Activated CD8-positive, alpha-beta memory T cell treated with anti-CD3 and anti-CD28 coated beads, Interleukin-2, amount 10 ng/mL, durations not matched to agents 7 days and 5 days (primary cell): ENCODE measurements at regions not wholly inside any gene's neighbourhood (a gene's known extent, or its start where the extent isn't known, plus 50 kb on each side); places are given as distances from the start of the nearest gene placed in this dataset.

ENCODE experiments used
- ATAC-seq: fragments of 150-1000 bp; cut with Tn5 transposase; one replicate; pipeline ENCODE4 v1.10.0; 2021; ENCODE audit warnings: moderate library complexity
- CTCF ChIA-PET: fragments of 350-600 bp; sonication (Branson Sonifier 250); formaldehyde crosslinking; loops from one replicate; lab custom pipeline; 2021; ENCODE audit warnings: antibody characterized with exemption; lab: Charles Lee
- DNase-seq: peaks from one replicate; pipeline ENCODE4 v3.0.0-alpha.2; 2020
- H3K27ac Mint-ChIP-seq: one replicate; pipeline ENCODE4 v1.8.0; 2021; ENCODE audit warnings: mild to moderate bottlenecking, mixed read lengths
- H3K27me3 Mint-ChIP-seq: one replicate; pipeline ENCODE4 v1.8.0; 2021; ENCODE audit warnings: mixed read lengths
- H3K36me3 Mint-ChIP-seq: one replicate; pipeline ENCODE4 v1.8.0; 2021; ENCODE audit warnings: mild to moderate bottlenecking, mixed read lengths
- H3K4me1 Mint-ChIP-seq: one replicate; pipeline ENCODE4 v1.8.0; 2021; ENCODE audit warnings: mixed read lengths
- H3K4me3 Mint-ChIP-seq: one replicate; pipeline ENCODE4 v1.8.0; 2021; ENCODE audit warnings: mild to moderate bottlenecking, moderate library complexity, mixed read lengths
- H3K9me3 Mint-ChIP-seq: one replicate; pipeline ENCODE4 v1.8.0; 2022; ENCODE audit warnings: low read depth, mixed read lengths

DNA sequence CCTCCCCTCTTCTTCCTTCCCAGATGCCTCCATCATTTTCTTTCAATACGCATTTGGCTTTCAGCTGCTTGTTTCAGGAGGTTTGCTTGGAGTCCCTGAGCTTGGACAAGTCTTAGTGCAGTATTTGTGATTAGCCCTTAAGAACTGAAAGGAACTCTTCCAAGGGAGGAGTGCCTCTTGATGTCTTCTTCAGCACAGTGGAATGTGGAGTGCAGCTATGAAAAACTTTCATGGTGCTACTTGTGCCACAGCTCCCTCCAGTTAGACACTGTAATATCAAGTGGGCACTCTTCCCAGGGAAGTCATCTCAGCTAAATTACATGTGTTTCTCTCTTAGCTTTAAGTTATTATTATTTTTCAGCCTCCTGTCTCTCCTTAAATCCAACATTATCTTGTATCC, 173.1 kb downstream of the NECTIN3 start:
- Mint-ChIP-seq H3K36me3 (peaks cover 21% of the 10 kb centered on the region), H3K27me3 (no peaks in the 10 kb centered on the region), H3K4me3 (no peak overlapping the region), H3K9me3 (peaks cover 16% of the 10 kb centered on the region), H3K27ac (no peak overlapping the region), H3K4me1 (peaks cover 5% of the 10 kb centered on the region)
- DNase-seq (no peak), ATAC-seq (no peak)
- CTCF ChIA-PET: no interaction called here

DNA sequence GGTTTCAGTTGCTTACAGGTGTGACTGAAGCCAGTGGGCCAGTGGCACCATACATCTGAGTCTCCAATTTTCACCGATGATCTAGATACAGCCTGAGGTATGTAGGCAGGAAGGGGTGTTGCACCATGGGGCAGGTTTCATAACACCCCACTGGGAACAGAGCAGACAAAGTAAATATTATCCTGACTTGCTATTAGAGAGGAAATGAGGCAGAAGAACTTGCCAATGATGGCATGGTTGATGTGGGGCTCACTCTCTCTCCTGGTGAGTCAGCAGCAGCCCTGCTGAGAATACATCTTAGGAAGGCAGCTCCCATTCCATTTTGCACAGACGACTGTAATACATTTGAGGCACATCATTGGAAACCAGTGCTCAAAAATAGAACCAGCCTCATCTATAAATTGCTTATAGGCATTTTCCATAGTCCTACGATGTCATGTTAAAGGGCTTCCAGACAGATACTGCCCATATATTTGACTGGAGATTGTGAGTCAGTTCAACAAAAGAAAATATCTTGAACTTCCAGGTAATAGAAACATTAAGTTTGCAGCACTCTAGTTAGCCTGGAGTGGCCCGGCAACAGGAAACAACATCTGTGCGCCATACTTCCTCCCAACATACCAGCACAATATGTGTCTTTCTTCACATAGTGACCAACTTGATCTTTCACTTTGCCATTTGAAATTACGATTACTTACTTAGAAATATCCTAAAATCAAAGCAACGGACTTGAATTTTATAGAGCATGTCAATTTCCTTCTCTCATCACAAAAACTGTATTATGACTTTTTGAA, 175.5 kb downstream of the NECTIN3 start:
- ATAC-seq: no peak
- H3K27ac Mint-ChIP-seq: no peak overlapping the region
- peaks cover 2% of the 10 kb centered on the region for H3K4me1 Mint-ChIP-seq
- H3K27me3 Mint-ChIP-seq: no peaks in the 10 kb centered on the region
- CTCF ChIA-PET: no interaction called here
- DNase-seq: no peak
- H3K9me3 Mint-ChIP-seq: peaks cover 11% of the 10 kb centered on the region
- H3K4me3 Mint-ChIP-seq: no peak overlapping the region
- H3K36me3 Mint-ChIP-seq: peaks cover 13% of the 10 kb centered on the region

DNA sequence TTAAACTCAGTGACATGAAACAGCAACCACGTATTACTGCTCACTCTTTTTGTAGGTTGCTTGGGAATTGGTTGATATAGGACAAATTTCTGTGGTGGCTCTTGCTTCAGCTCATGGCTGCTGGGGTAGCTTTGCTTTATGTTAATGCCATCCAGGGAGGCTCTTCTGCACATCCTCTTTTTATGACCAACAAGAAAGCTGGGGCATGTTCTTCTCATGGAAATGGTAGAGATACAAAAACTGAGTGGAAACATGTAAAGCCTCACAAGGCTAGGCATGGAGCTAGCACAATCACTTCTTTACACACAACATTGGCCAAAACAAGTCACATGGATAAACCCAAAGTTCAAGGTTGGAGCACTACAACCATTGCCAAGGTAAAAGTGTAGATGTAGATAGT, 176.8 kb downstream of the NECTIN3 start:
- Mint-ChIP-seq H3K27ac (no peak overlapping the region), H3K36me3 (peaks cover 13% of the 10 kb centered on the region), H3K9me3 (peaks cover 11% of the 10 kb centered on the region), H3K4me1 (peaks cover 12% of the 10 kb centered on the region), H3K27me3 (no peaks in the 10 kb centered on the region), H3K4me3 (no peak overlapping the region)
- ATAC-seq (no peak), DNase-seq (no peak)
- CTCF ChIA-PET: no interaction called here

DNA sequence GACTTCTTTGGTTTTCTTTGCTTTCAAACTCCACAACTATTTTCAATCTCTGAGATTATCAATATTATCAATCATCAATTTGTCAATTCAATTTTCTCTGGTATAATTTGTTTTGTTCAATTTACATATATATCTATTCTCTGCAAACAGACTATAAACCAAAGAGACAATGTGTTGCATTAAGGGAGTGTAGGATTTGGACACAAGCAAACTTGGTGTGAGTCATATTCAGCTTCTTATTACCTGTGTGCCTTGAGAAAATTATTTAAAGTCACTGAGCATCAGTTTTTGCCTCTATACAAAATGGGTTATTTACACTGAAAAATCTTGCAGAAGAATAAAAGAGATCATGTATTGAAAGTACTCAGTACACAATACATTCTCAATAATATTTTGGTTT, 177.8 kb downstream of the NECTIN3 start:
- Mint-ChIP-seq H3K4me1 (peaks cover 21% of the 10 kb centered on the region), H3K27me3 (no peaks in the 10 kb centered on the region), H3K9me3 (peaks cover 5% of the 10 kb centered on the region), H3K27ac (no peak overlapping the region), H3K4me3 (no peak overlapping the region), H3K36me3 (peaks cover 9% of the 10 kb centered on the region)
- CTCF ChIA-PET: no interaction called here
- no peak for DNase-seq
- ATAC-seq: no peak

DNA sequence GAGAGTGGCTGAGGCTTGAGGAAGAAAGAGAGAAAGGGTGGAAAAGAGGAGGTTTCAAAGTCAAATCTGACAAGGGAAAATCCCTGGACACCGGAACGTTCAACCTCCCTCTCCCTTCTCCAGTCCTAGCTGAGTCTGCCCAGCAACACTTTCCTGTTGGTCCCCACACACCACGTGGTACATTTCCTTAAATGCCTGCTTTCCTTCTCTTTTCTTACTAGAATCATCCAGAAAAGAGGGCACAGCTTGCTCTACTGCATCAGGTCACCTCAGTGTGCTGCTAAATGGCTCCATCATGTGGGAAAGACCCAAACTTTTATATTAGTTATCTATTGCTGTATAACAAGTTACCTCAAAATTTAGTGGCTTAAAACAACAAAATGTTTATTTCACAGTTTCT, 181.2 kb downstream of the NECTIN3 start:
- H3K27ac Mint-ChIP-seq: no peak overlapping the region
- ATAC-seq (no peak), DNase-seq (no peak)
- peaks cover 3% of the 10 kb centered on the region for H3K9me3 Mint-ChIP-seq
- no peak overlapping the region for H3K4me3 Mint-ChIP-seq
- peaks cover 21% of the 10 kb centered on the region for H3K4me1 Mint-ChIP-seq
- H3K36me3 Mint-ChIP-seq: peaks cover 9% of the 10 kb centered on the region
- CTCF ChIA-PET: interaction anchor here (1.2 kb wide), 1 partner anchor 11 kb away, joined by 3 read pairs; no protein-coding TSS in a partner anchor
- no peaks in the 10 kb centered on the region for H3K27me3 Mint-ChIP-seq

DNA sequence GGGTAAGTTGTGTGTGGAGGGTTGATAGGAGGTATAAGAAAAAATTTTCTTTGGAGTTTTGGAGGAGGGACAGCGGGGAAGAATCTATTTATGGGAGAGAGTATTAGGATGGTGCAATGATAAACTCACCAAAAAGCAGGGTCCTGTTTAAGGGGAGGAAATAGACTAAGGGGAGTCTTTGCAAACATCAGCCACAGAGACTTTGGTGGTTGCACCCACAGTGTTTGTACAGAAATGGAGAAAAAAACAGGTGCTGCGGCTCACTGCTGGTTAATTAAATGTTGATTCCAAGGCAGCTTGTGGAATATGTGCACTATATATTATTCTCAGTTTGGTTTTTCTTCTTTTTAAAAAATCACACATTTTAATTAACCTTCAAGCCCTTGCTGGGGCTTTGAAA, 182.1 kb downstream of the NECTIN3 start:
- no peaks in the 10 kb centered on the region for H3K27me3 Mint-ChIP-seq
- H3K27ac Mint-ChIP-seq: no peak overlapping the region
- peaks cover 6% of the 10 kb centered on the region for H3K36me3 Mint-ChIP-seq
- no peaks in the 10 kb centered on the region for H3K9me3 Mint-ChIP-seq
- ATAC-seq: peak; percentile 65
- no peak overlapping the region for H3K4me3 Mint-ChIP-seq
- peak; percentile 52 for DNase-seq
- CTCF ChIA-PET: interaction anchor here (0.9 kb wide), 1 partner anchor 42 kb away, joined by 3 read pairs; no protein-coding TSS in a partner anchor
- peaks cover 21% of the 10 kb centered on the region for H3K4me1 Mint-ChIP-seq

DNA sequence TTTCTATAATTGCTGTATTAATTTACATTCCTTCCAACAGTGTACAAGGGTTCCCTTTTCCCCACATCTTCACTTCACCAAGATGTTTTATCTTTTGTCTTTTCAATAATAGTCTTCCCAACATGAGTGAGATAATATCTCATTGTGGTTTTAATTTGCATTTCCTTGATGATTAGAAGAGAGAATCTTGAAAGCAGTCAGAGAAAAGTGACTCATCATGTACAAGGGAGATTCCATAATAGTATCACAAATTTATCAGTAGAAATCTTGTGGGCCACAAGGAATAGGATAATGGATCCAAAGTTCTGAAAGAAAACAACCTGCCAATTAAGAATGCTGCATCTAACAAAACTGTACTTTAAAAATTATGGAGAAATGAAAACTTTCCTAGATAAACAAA, 189.3 kb downstream of the NECTIN3 start:
- peaks cover 25% of the 10 kb centered on the region for H3K36me3 Mint-ChIP-seq
- CTCF ChIA-PET: no interaction called here
- no peak overlapping the region for H3K27ac Mint-ChIP-seq
- no peak for DNase-seq
- ATAC-seq: no peak
- no peak overlapping the region for H3K4me3 Mint-ChIP-seq
- H3K9me3 Mint-ChIP-seq: peaks cover 8% of the 10 kb centered on the region
- H3K27me3 Mint-ChIP-seq: peaks cover 2% of the 10 kb centered on the region
- peaks cover 8% of the 10 kb centered on the region for H3K4me1 Mint-ChIP-seq

DNA sequence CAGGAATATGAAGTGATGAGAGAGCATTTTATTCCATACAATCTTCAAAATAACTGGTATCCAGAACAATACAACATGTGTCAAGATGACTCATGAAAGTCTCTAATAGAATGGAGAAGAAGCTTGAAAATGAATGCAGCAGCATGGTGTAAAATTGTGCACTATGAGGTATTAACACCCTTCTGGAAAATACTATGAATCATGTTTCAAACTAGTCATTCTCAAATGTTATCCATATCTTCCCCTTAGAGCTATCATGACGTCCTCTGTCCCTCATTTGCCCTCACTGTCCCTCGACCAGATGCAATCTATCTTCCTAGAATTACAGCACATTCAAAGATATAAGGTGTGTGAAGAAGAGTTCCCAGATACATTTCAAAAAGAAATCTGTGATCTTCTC, 198.2 kb downstream of the NECTIN3 start:
- Mint-ChIP-seq H3K4me1 (no peaks in the 10 kb centered on the region), H3K9me3 (peaks cover 6% of the 10 kb centered on the region), H3K4me3 (no peak overlapping the region), H3K27ac (no peak overlapping the region), H3K27me3 (no peaks in the 10 kb centered on the region), H3K36me3 (no peaks in the 10 kb centered on the region)
- ATAC-seq (no peak), DNase-seq (no peak)
- CTCF ChIA-PET: no interaction called here

DNA sequence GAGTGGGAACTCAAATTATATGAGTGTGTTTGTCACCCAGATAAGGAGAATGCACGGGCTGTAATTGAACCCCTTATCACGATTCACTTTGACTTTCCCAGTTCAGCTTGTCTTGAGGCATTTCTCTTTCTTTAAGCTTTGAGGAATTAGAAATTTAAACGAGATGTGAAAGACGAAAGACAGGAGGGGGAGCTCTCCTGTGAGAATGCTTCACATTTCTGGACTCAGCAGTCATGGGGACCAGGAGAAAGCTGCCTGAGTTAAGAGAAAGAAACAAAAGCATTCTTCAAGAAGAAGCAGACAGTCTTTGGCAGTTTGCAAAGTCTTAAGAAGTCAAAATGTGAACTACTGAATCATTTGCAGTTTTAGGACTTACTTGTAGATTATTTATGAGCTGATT, 205.6 kb downstream of the NECTIN3 start:
- CTCF ChIA-PET: interaction anchor here (0.9 to 1.5 kb wide), 3 partner anchors 61 to 702 kb away, joined by 3 to 4 read pairs (median 4); partner anchors contain the start of gene ABHD10
- H3K9me3 Mint-ChIP-seq: no peaks in the 10 kb centered on the region
- no peak overlapping the region for H3K4me3 Mint-ChIP-seq
- DNase-seq (no peak), ATAC-seq (no peak)
- no peaks in the 10 kb centered on the region for H3K27me3 Mint-ChIP-seq
- H3K36me3 Mint-ChIP-seq: peaks cover 2% of the 10 kb centered on the region
- peaks cover 5% of the 10 kb centered on the region for H3K4me1 Mint-ChIP-seq
- H3K27ac Mint-ChIP-seq: no peak overlapping the region

DNA sequence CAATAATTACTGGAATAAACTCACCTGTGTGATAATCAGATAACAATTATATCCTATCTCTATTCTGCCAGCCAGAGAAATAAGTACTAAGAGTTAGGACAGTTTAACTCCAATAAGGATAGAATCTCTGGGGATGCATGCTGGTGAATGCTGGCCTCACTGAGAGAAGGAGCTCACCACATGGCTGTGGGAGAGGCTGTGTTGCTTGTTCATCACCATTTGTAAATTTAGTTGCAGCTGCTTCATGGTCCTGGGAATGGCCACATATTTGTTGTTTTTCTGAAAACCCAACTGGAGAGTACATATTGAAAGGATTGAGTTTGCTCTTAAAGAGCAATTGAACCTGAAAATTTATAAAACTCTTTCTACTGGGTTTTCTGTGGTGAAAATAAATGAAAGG, 207.3 kb downstream of the NECTIN3 start:
- ATAC-seq: no peak
- Mint-ChIP-seq H3K27me3 (no peaks in the 10 kb centered on the region), H3K4me1 (peaks cover 5% of the 10 kb centered on the region), H3K9me3 (no peaks in the 10 kb centered on the region), H3K27ac (no peak overlapping the region), H3K4me3 (no peak overlapping the region), H3K36me3 (peaks cover 2% of the 10 kb centered on the region)
- CTCF ChIA-PET: no interaction called here
- DNase-seq: no peak

DNA sequence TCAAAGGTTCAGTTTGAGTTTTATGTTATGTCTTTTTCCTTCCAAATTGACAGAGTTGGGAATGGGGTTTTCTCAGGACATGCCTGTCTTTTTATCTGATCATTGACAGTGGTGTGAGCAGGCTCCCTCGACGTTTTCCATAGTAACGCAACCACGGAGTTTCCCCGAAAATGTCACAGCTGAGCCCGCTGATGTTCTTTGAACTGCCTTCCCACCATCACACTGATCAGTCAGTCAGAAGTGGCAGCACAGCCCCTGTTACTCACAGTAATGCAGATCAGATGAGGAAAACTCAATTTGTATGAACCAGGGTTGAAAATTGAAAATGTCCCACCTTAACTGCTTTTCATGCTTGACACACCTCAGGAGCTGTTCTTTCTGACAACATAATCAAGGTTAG, 210.4 kb downstream of the NECTIN3 start:
- CTCF ChIA-PET: no interaction called here
- H3K4me1 Mint-ChIP-seq: peaks cover 2% of the 10 kb centered on the region

DNA sequence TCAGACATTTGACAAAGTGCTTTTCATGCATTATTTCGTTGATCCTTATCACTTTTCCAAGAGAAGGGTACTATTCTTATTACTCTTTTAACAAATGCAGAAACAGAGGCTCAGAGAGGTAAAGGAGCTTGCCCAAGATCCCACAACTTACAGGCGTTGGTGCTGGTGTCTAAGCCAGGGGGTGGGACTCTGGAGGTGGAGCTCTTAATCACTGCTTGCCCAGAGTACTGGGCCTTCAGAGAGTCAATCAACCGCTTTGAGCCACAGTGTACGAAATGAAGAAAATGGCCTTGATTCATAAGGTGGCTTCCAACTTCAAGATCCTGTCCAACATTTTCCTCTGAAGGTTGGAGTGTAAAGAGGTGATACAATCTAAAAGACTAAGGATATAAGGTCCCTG, 211.5 kb downstream of the NECTIN3 start:
- H3K27ac Mint-ChIP-seq: no peak overlapping the region
- CTCF ChIA-PET: interaction anchor here (3.5 kb wide), 1 partner anchor 12 kb away, joined by 9 read pairs; no protein-coding TSS in a partner anchor
- no peak for DNase-seq
- peaks cover 2% of the 10 kb centered on the region for H3K36me3 Mint-ChIP-seq
- H3K4me1 Mint-ChIP-seq: peaks cover 2% of the 10 kb centered on the region
- no peak for ATAC-seq
- H3K27me3 Mint-ChIP-seq: no peaks in the 10 kb centered on the region
- H3K4me3 Mint-ChIP-seq: no peak overlapping the region
- H3K9me3 Mint-ChIP-seq: no peaks in the 10 kb centered on the region

More for the DNA sequence above, 210.4 kb downstream of the NECTIN3 start:
- Mint-ChIP-seq H3K27me3 (no peaks in the 10 kb centered on the region), H3K4me3 (no peak overlapping the region), H3K27ac (no peak overlapping the region), H3K36me3 (peaks cover 2% of the 10 kb centered on the region), H3K9me3 (no peaks in the 10 kb centered on the region)
- ATAC-seq (no peak), DNase-seq (no peak)

DNA sequence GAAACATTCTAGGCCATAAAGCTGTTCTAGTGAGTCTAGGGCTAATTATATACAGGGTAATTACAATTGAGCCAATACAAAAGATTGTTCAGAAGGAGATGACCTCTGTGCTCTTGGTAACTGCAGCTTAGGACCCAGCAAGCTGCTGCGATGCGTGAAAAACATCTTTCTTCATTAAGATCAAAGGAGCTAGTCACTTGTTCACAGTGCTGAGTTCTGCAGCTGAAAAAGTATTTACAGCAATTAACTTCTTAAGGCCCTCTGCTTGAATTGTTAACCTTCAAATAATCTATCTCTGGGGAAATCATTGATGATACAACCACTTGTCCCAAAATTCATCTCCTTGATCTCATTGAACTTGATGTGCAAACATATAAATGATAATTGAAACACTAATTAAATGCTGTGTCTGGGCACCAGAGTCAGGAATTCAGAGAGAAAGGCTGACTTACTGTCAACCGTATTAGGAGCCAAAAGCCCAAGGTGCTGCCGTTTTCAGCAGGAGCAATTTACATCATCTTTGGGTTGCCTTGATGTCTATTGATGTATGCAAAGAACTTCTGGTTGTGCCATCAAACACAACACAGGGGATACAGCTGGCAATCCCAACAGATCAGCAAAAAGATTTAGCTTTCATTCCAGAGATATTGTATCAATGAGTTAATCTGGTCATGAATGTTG, 213.0 kb downstream of the NECTIN3 start:
- CTCF ChIA-PET: interaction anchor here (3.5 kb wide), 1 partner anchor 11 kb away, joined by 9 read pairs; no protein-coding TSS in a partner anchor
- Mint-ChIP-seq H3K9me3 (no peaks in the 10 kb centered on the region), H3K27me3 (no peaks in the 10 kb centered on the region), H3K4me1 (peaks cover 2% of the 10 kb centered on the region), H3K27ac (no peak overlapping the region), H3K36me3 (peaks cover 2% of the 10 kb centered on the region), H3K4me3 (no peak overlapping the region)
- ATAC-seq (no peak), DNase-seq (no peak)

DNA sequence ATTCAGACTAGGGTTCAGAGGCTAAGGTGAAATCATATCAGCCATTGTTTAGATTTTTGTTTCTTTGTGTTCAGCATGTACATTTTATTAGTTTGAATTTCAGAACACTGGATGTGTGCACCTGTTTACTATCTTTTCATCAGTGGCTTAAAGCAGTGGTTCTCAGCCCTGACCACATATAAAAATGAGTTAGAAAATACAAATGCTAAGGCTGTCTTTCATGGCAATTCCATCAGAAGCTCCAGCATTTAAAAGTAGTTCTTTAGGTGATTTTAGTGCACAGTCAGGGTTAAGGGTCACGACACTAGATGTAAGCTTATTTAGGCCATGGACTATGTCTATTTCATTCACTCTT, 213.5 kb downstream of the NECTIN3 start:
- Mint-ChIP-seq H3K4me3 (no peak overlapping the region), H3K36me3 (peaks cover 2% of the 10 kb centered on the region)

More for the DNA sequence above, 213.5 kb downstream of the NECTIN3 start:
- DNase-seq: no peak
- no peak for ATAC-seq
- CTCF ChIA-PET: interaction anchor here (3.5 kb wide), 1 partner anchor 10 kb away, joined by 9 read pairs; no protein-coding TSS in a partner anchor
- Mint-ChIP-seq H3K27ac (no peak overlapping the region), H3K4me1 (peaks cover 2% of the 10 kb centered on the region), H3K27me3 (no peaks in the 10 kb centered on the region), H3K9me3 (no peaks in the 10 kb centered on the region)
